Gastrocnemius medialis (tissue), 4 donors: ENCODE measurements at regions not wholly inside any gene's neighbourhood (a gene's known extent, or its start where the extent isn't known, plus 50 kb on each side); places are given as distances from the start of the nearest gene placed in this dataset.

Experiments
- CTCF ChIP-seq, 5 experiments: fragments of 450-650 bp in 3 of 5; fragments of 200-600 bp in 2 of 5; sonication (generic) in 2 of 5; IDR thresholded peaks in 4 of 5; conservative IDR thresholded peaks in 1 of 5; 1 replicate in 4 of 5; 2 replicates in 1 of 5; pipeline ENCODE4 v1.5.1; 2016 to 2019; ENCODE audit warnings: antibody characterized with exemption in 5 of 5, mild to moderate bottlenecking in 3 of 5, moderate library complexity in 3 of 5
- POLR2A ChIP-seq, 2 donors: fragments of 450-650 bp; IDR thresholded peaks; one replicate each; pipeline ENCODE4 v1.6.1; 2017; ENCODE audit warnings: antibody characterized with exemption in 2 of 2, mild to moderate bottlenecking in 2 of 2, moderate library complexity in 2 of 2

DNA sequence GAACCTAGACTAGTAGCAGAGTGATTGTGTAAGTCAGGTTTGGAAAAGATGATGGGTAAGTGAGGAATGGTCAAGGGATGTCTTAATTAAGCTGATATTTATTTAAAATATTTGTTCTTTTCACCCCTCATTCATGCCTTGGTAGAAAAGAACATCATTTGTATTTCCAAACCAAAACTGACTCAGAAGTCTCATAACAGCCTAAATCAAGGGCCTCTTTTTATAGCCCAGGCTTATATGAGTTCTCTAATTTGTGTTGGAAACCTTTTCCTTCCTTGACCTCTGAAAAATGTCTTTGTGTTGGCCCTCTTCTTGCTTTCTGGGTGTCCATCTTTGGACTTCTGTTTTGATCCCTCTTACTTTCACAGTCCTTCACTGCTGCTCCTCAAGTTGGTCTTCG, 1428.2 kb downstream of the MRPL39 start:
- TF ChIP-seq CTCF (IDR thresholded peaks at IDR 0.05 in 4 of 5, conservative IDR thresholded peaks at IDR 0.05 in 1 of 5) = no peak
- TF ChIP-seq POLR2A (IDR thresholded peaks at IDR 0.05) = no peak
